CD4-positive, alpha-beta T cell (primary cell): ENCODE measurements at regions not wholly inside any gene's neighbourhood (a gene's known extent, or its start where the extent isn't known, plus 50 kb on each side); places are given as distances from the start of the nearest gene placed in this dataset.

ENCODE experiments used
- ATAC-seq: fragments of 200-7000 bp; cut with Tn5 transposase; one replicate; pipeline ENCODE4 v1.10.0; 2022; ENCODE audit warnings: mild to moderate bottlenecking; ENCODE audit not compliant: poor library complexity
- CTCF ChIA-PET: fragments of 350-600 bp; sonication (Branson Sonifier 250); formaldehyde crosslinking; loops from one replicate; lab custom pipeline; 2021; ENCODE audit warnings: antibody characterized with exemption, inconsistent platforms; lab: Charles Lee
- POLR2A ChIA-PET: fragments of 350-600 bp; sonication (Branson Sonifier 250); formaldehyde crosslinking; loops from one replicate; lab custom pipeline; 2021; ENCODE audit warnings: antibody characterized with exemption, inconsistent platforms; lab: Charles Lee
- DNase-seq, 14 experiments: peaks; one replicate each; pipeline ENCODE4 v3.0.0-alpha.2; 2013 to 2020; ENCODE audit warnings: mixed read lengths in 2 of 14
- H3K27ac ChIP-seq, 2 donors: one replicate each; pipeline versions ENCODE4 v1.5.1 to v1.7.0; 2013; ENCODE audit warnings: low read length in 2 of 2, low read depth in 1 of 2, mild to moderate bottlenecking in 1 of 2
- H3K27me3 ChIP-seq, 2 experiments: 1 replicate in 1 of 2; 2 replicates in 1 of 2; pipeline versions ENCODE4 v1.6.1 to v1.7.0; 2013; ENCODE audit warnings: low read length in 2 of 2, control low read depth in 1 of 2, mild to moderate bottlenecking in 1 of 2, moderate library complexity in 1 of 2; ENCODE audit not compliant: insufficient read depth in 2 of 2, control insufficient read depth in 1 of 2
- H3K36me3 ChIP-seq: one replicate; pipeline ENCODE4 v1.6.1; 2013; ENCODE audit warnings: low read length, control low read depth; ENCODE audit not compliant: insufficient read depth
- H3K4me1 ChIP-seq: one replicate; pipeline ENCODE4 v1.6.1; 2013; ENCODE audit warnings: low read length, control low read depth; ENCODE audit not compliant: insufficient read depth
- H3K4me3 ChIP-seq: one replicate; pipeline ENCODE4 v1.5.1; 2013; ENCODE audit warnings: mild to moderate bottlenecking, low read length, moderate library complexity
- H3K9me3 ChIP-seq, 2 experiments: 1 replicate in 1 of 2; 2 replicates in 1 of 2; pipeline versions ENCODE4 v1.6.1 to v1.7.0; 2013; ENCODE audit warnings: low read length in 2 of 2, mild to moderate bottlenecking in 2 of 2, control low read depth in 1 of 2, moderate library complexity in 1 of 2; ENCODE audit not compliant: control insufficient read depth in 1 of 2, insufficient read depth in 1 of 2
- H3K27ac Mint-ChIP-seq: one replicate; pipeline ENCODE4 v1.8.0; 2020; ENCODE audit warnings: mixed read lengths
- H3K27me3 Mint-ChIP-seq: one replicate; pipeline ENCODE4 v1.8.0; 2021; ENCODE audit warnings: mixed read lengths
- H3K36me3 Mint-ChIP-seq: one replicate; pipeline ENCODE4 v1.8.0; 2021; ENCODE audit warnings: low read depth, mixed read lengths
- H3K4me1 Mint-ChIP-seq: one replicate; pipeline ENCODE4 v1.8.0; 2021; ENCODE audit warnings: low read depth, mixed read lengths
- H3K4me3 Mint-ChIP-seq: one replicate; pipeline ENCODE4 v1.8.0; 2020; ENCODE audit warnings: mild to moderate bottlenecking, mixed read lengths
- H3K9me3 Mint-ChIP-seq: one replicate; pipeline ENCODE4 v1.8.0; 2020; ENCODE audit warnings: mixed read lengths
- CTCF ChIP-seq: fragments of 200-600 bp; IDR thresholded peaks from one replicate; pipeline ENCODE4 v1.8.0; 2022; ENCODE audit warnings: antibody characterized with exemption, mild to moderate bottlenecking
- intact Hi-C, 2 experiments: fragments of 100-400 bp; cut with DNase I in 1 of 2; cut with micrococcal nuclease in 1 of 2; formaldehyde crosslinking; loops; one replicate each; pipeline versions ENCODE4 v1.15.1 to v1.9.0; 2023 to 2025; cut with DNase I, micrococcal nuclease

DNA sequence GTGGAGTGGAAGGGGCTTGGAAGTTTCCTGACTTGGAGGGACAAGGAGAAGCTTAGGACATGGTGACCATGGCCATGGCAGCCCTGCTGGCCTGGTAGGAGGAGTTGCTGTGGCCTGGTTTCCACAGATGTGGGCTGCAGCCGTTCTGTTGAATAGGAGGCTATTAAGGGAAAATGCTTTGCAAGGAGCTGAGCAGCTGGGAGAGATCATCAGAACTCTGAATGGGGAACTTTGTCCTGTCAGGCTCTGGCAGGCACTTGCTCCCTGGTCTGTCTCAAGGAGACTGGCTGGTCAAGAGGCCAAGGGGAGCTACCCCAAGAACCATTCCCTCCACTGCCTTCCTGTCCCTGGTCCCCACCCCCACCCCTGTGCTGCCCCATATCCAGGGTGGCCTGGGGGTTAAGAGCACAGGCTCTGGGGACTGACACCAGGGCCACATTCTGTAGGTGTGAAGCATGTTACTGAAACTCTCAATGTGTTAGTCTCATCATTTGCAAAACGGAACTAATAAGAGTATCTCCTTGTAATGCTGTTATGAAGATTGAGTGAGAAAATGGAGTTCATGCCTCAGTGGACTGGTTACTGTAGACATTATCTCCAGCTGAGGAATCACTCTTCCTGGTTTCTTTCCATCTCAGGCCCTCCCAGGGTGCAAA, 84.0 kb upstream of the ARAP3 start:
- ChIA-PET POLR2A (no interaction called here), CTCF (no interaction called here)
- peaks cover 3 to 4% of the 10 kb centered on the region in 2 experiments for H3K27me3 ChIP-seq
- no peak for DNase-seq
- Mint-ChIP-seq H3K4me3 (no peak overlapping the region), H3K27me3 (peaks cover 22% of the 10 kb centered on the region), H3K4me1 (no peaks in the 10 kb centered on the region), H3K9me3 (no peaks in the 10 kb centered on the region), H3K36me3 (no peaks in the 10 kb centered on the region), H3K27ac (no peak overlapping the region)
- intact Hi-C loops: no loop called here
- no peak for TF ChIP-seq CTCF
- no peak for ATAC-seq
- no peak overlapping the region for H3K4me3 ChIP-seq
- peaks cover 0 to 6% of the 10 kb centered on the region in 2 experiments for H3K9me3 ChIP-seq
- H3K27ac ChIP-seq: no peak overlapping the region
- no peaks in the 10 kb centered on the region for H3K36me3 ChIP-seq
- no peaks in the 10 kb centered on the region for H3K4me1 ChIP-seq

DNA sequence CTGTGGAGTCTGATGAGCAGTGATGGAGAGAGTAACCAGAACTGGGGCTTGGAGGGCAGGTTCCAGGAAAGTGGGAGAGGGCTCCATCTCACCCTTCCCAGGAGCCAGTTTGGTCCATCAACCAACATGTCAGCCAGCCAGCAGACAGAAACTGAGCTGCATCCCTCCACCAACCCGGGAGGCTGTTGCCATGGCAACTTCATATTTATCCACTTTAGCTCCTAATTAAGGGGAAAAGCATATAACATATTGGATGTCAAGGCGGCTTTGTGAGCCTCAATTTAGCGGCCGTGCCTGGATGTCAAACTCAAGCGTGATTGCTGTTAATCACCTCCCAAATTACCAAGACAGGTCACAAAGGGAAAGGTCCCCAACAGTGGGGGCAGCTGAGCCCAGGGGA, 81.5 kb upstream of the ARAP3 start:
- H3K27me3 ChIP-seq: peaks cover 14 to 25% of the 10 kb centered on the region in 2 experiments
- H3K9me3 Mint-ChIP-seq: no peaks in the 10 kb centered on the region
- POLR2A ChIA-PET: no interaction called here

DNA sequence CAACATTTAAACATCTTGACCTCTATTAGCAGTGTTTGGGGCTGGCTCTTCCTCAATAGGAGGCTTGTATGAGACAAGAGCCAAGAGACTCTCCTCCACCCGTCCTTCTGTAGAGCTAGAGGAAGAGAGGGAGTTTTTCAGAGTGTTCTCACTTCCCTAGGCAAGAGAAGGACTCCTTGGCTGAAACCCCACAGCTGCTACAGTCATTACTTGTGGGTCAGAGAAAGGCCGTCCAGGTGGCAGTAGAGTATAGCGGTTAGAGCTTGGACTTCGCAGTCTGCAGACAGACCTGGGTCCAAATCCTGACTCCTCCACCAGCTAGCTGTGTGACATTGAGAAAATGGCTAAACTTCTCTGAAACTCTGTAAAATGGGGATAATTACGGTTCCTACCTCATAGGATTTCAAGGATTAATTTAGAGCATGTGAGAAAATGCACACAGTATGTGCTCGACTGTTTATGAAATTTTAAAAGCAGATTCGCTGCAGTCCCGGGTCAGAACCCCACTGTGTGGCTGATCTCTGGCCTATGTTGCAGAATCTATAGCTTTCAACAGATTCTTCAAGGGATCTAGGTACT, 80.8 kb upstream of the ARAP3 start:
- CTCF ChIA-PET: interaction anchor here (1.2 kb wide), 1 partner anchor 9 kb away, joined by 3 read pairs; no protein-coding TSS in a partner anchor

More for the DNA sequence above, 81.5 kb upstream of the ARAP3 start:
- no peaks in the 10 kb centered on the region for H3K4me1 ChIP-seq
- peaks cover 0 to 6% of the 10 kb centered on the region in 2 experiments for H3K9me3 ChIP-seq
- no peak overlapping the region for H3K4me3 ChIP-seq
- CTCF ChIA-PET: interaction anchor here (1.2 kb wide), 1 partner anchor 8 kb away, joined by 3 read pairs; no protein-coding TSS in a partner anchor
- H3K27ac ChIP-seq: no peak overlapping the region
- no peaks in the 10 kb centered on the region for H3K36me3 ChIP-seq
- Mint-ChIP-seq H3K27ac (no peak overlapping the region), H3K36me3 (no peaks in the 10 kb centered on the region), H3K27me3 (peaks cover 47% of the 10 kb centered on the region), H3K4me3 (no peak overlapping the region), H3K4me1 (peaks cover under 1% of the 10 kb centered on the region)
- no peak for DNase-seq
- intact Hi-C loops: no loop called here
- no peak for ATAC-seq
- no peak for TF ChIP-seq CTCF

More for the DNA sequence above, 80.8 kb upstream of the ARAP3 start:
- no peak for DNase-seq
- Histone ChIP-seq H3K4me3 (no peak overlapping the region), H3K36me3 (no peaks in the 10 kb centered on the region), H3K4me1 (no peaks in the 10 kb centered on the region), H3K27me3 (peaks cover 20 to 32% of the 10 kb centered on the region in 2 experiments), H3K27ac (no peak overlapping the region), H3K9me3 (no peaks in the 10 kb centered on the region)
- no peak overlapping the region for H3K4me3 Mint-ChIP-seq
- H3K4me1 Mint-ChIP-seq: peaks cover 6% of the 10 kb centered on the region
- POLR2A ChIA-PET: no interaction called here
- no peaks in the 10 kb centered on the region for H3K36me3 Mint-ChIP-seq
- H3K9me3 Mint-ChIP-seq: no peaks in the 10 kb centered on the region
- H3K27me3 Mint-ChIP-seq: peaks cover 53% of the 10 kb centered on the region
- no peak for TF ChIP-seq CTCF
- intact Hi-C loops: no loop called here
- H3K27ac Mint-ChIP-seq: no peak overlapping the region
- no peak for ATAC-seq
